NCI-H2107 treated with DMSO at 0.1 percent for 48 hours (cell line): ENCODE measurements at regions not wholly inside any gene's neighbourhood (a gene's known extent, or its start where the extent isn't known, plus 50 kb on each side); places are given as distances from the start of the nearest gene placed in this dataset.

Source experiments
- DNase-seq: peaks from one replicate; lab custom pipeline; 2025; ENCODE audit not compliant: unreplicated experiment; lab: John Stamatoyannopoulos, UW

DNA sequence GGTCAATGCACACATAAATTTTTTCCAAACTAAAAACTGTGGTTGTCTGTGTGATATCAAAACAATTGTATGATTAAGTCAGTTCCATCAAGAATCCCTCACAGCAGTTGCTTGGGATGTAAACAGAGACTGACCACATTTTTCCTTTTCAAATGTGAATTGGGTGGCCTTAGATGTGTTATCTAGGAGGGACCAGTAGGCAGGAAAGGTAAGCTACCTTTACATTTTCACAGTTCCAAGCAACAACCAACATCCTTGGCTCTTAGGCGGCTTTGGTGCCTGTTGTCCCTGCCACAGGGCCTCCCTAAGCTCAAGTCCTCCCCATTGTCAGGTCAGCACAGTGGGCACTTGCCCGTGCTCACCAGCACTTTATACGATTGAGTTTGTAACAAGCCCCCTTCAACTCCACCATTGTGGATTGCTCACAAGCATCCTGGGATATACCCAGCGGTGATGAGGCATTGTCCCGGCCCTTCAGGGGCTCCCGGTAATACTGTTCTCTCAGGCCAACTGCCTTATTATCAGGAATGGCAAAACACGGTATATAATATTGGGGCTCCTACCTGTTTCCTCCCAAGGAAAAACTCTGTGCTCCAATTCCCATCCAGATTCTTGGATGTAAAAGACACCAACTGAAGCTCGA lies 114.9 kb upstream of the ANKRD1 start:
- DNase-seq = no peak

DNA sequence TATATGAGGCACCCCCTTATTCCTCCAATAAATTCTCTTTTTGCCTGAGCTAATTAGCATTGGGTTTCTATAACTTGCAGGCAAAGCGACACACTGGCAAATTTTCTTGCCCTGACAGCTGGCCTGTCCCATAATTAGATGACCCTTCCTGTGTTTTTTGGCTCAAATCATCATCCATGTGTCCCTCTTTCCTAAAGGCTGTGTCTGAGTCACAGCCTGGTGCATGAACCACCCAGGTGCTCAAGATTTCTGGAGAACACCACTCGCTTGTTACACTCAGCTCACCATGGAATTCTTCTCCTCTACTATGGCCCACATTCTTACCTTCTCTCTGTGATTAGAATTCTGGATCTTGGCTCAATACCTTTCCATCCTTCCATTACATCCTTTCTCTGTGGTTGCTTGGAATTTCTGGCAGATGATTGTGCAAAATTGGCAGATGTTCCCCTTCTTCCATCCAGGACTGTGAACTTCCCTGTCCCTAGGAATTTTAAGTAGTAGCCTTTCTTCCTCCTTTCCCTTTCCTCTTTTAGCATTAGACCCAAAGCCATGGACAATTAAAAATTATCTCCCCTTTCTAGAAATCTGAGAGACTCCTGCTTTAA lies 116.0 kb upstream of the ANKRD1 start:
- DNase-seq = no peak

DNA sequence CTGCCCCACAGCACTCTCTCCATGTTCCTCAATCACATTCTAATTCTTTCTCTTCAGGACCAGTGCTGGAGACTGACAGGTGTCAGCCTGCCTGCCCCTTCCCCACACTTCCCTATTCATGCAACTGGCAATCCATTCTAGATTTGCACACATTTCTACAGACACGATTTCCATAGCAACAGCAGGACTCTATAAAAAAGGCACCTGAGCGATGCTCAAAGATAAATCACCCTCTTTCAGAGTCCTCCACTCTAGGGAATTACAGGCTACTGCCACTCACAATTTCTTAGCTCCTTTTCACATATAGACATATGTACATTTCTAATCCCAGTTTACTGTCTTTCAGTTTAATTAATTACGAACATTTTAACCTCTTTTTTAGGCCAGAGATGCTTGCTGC lies 118.1 kb upstream of the ANKRD1 start:
- no peak for DNase-seq

DNA sequence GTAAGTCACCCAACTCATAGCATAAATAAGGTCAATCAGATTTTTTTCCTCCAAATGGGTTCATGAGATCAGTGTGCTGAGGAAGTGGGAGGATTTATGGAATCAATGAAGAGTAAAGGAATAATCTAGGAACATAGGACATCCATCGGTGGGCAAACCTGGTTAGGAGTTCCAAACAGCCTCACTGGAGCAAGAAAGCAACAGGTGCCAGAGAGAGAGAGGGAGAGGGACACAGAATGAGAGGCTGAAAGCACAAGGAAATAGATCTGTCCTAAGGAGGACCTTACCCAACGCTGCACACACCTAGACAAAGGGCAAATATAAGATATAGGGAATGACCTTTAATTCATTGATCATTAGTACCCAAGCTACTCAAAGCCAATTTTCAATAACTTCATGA lies 119.5 kb upstream of the ANKRD1 start:
- no peak for DNase-seq

DNA sequence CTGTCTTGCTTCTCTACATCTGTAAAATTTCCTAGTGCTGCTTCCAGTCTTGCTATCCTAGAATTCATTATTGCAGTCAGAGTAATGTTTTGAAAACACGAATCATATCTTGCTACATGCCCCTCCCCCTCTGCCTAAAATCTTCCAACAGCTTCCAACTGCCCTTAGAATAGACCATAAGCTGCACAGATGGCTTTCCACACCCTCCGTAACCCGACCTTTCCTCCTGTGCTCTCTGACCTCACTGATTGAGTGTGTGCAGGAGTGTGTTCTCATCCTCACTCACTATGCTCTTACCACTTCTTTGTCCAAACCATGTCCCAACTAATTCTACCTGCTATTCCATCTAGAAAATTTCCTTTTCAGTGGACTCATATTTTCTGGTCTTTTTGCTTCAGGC lies 121.2 kb upstream of the ANKRD1 start:
- no peak for DNase-seq

DNA sequence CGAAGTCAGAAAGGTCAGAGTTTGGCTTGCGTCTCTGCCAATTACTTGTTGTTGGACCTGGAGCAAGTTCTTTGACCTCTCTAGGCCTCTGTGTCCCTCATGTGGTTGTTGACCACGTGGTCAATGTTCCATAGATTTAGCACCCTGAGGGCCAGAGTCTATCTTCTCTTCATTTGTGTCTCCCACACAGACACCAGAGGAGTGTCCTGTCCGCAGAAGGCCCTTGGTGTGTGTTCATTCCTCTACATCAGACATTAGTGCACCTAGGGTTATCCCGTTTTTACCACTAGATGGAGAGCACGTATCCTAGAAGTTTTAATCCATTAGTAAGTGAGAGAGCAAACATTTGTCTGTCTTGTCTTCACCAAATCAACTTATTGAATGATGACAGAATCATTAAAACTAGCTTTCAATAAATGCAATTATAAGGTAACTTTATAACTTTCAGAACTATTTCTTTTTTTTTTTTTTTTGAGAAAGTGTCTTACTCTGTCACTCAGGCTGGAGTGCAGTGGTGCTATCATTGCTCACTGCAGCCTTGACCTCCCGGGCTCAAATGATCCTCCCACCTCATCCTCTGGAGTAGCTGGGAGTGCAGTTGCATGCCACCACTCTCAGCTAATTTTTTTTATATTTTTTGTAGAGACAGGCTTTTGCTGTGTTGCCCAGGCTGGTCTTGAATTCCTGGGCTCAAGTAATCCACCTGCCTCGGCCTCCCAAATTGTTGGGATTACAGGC lies 122.5 kb upstream of the ANKRD1 start:
- peak; percentile 7 for DNase-seq

DNA sequence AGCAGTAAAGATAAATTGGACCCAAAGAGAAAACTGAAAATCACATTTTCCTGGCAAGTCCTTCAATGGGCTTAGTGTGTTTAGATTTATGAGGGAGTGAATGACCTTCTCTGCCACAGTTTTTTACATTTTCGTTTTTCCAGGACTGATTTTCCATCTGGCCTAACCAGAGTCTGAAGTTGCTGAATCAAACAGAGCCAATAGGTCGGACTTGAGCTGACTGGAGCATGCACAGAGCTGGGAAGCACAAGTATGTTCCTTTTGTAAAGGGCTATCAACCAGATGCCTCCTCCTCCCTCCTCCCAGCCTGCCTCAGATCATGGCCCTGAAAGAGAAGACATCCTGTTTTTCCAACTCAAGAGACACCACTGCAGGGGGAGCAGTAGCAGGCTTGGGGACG lies 126.0 kb upstream of the ANKRD1 start:
- no peak for DNase-seq

DNA sequence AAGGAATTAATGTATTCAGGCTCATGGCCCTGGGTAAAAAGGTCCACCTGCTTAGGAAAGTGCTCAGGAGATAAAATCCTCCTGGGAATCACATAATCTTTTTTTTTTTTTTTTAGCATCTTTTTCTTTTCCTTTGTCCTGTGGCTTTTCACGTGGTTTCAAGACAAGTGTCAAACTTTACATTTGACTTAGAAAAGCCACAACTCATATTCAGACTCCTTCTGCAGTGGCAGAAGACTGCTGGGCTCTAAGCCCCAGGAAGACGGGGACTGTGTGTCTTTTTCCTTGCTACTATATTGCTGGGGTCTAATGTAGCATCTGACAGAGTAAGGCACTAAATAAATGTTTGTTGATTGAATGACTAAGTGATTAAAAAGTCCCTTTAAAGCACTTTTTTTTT lies 127.5 kb upstream of the ANKRD1 start:
- DNase-seq = no peak

DNA sequence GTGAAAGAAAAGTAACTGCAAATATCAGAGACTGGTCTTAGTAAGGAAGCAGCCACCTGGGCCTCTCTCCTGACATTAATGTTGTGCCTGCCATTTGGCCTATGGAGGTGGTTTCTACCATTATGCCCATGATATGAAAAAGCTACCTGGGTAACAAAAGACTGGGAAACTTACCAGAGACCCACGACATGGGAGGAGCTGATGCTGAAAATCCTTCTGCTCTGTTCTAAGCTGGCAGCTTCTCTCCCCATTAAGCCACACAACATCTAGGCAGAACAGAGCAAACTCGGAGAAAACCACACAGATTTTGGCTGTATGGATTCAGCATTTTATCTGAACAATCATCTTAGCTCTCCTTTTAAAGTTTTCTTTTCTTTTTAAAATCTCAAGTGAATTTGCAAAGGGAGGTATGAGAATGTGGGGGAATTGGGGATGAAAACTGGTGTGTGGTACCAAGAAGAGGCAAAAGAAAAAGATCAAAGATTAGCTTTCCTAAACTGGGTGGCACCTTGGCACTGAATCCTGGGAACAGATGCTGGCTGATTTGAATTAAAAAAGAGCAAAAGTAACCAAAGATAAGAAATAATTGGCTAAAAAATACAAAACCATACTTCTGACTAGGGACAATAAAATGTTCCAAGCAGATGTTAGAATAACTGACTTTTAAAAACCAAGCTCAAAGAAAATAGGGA lies 128.6 kb upstream of the ANKRD1 start:
- no peak for DNase-seq

DNA sequence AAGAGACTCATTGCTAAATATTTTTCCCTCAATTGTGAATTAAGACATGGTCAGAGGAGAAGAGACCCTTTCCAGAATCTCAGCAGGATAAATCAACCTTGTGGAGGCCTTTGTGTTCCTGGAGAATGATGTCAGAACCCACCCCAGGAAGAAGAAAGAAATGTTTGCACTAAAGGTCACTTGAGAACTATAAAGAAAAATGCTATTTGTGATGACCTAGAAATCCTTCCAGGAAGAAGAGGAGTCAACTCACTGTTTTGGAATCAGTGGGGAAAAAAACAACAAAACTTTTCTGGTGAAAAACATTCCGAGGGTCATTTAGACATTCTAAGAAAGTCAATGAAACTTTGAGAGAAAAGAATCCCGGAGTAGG lies 129.1 kb upstream of the ANKRD1 start:
- no peak for DNase-seq

DNA sequence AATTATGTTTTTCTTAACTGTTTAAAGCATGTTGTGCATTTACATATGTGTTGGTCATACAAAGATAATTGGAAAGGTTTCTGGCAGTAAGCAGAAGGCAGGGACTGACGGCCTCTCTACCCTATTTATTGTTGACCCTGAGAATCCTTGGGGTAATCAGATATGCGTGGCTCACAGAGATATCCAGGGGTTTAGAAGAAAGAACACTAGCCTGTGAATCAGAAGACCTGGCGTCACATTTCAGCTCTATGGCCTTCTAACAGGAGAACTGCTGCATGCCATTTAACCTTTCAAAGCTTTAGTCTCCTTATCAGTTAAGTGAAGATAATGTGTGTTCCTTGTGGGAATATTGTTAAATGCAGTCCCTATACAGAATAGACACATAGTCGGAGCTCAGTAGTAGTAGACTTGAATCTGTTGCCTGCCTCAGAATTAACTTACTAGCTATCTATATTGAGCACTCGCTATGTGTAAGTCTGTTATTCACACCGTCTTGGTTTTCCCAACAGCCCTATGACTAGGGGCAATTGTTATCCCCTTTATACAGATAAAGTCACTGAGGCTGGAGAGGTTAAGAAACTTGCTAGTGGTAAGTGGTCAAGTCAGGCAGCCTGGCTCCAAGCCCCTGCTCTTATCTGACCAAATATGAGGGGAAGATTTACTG lies 129.6 kb upstream of the ANKRD1 start:
- DNase-seq = no peak

DNA sequence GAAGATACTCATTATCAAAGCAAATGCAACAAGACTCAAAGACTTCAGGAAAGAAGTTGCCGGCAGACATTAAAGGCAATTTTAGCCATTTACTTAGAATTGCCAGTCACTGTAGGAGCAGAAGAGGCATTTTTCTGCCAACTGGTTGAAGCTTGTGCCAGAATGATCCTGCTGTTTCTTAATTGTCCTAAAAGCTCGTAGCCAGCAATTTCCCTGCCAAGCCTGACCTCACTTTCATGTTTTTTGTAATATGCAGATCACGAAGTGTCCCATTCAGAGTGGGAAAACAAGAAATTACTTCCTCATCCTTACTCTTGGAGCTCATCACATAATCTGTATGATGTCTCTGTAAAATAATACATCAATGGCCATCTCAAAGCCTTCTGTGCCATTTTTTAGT lies 130.9 kb upstream of the ANKRD1 start:
- no peak for DNase-seq

DNA sequence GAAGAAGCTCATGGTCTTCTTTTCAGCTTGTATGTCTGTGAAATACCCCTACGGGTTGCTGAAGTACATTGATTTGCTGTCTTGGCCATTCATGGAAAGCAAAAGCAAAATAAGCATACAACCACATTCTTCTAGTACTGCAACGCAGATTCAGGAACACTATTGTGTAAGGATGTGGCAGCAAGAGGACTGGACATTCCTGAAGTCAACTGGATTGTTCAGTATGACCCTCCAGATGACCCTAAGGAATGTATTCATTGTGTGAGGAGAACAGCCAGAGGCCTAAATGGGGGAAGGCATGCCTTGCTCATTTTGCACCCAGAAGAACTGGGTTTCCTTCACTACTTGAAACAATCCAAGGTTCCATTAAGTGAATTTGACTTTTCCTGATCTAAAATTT lies 133.4 kb upstream of the ANKRD1 start:
- no peak for DNase-seq

DNA sequence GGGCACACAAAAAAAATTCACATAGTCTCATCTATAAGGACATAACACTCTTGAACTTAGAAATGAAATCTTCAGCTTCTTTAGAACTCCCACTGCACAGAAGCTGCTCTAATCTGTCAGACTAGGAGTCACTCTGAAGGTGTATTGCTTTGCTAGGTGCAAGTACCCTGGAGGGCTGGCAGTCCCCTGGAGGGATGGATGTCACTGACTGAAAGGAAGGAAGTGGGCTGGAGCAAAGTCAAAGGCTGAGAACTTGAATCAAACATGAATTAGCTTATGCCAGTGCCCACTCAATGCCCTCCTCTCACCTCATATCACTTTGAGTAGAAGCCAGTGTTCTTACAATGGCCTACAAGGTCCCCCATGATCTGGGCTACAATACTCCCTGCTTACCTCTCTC lies 140.3 kb upstream of the ANKRD1 start:
- DNase-seq = no peak

DNA sequence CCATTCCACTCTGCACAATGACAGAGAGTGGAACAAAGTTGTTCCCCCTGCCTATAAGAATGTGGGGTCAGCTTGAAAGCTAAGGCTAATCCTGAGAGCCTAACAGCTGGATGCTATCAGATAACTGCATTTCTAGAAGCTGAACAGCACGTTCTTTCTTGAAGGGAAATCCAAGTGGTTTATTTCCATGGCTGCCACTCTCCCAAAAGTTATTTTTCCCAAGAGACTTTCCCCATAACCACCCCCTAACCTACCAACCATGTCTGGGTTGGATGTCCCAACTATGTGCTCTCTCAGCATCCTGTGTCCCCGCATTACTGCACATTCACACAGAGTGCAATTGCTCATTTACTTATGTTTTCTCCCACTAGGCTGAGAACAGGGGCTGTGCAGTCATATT lies 140.7 kb upstream of the ANKRD1 start:
- DNase-seq = no peak

DNA sequence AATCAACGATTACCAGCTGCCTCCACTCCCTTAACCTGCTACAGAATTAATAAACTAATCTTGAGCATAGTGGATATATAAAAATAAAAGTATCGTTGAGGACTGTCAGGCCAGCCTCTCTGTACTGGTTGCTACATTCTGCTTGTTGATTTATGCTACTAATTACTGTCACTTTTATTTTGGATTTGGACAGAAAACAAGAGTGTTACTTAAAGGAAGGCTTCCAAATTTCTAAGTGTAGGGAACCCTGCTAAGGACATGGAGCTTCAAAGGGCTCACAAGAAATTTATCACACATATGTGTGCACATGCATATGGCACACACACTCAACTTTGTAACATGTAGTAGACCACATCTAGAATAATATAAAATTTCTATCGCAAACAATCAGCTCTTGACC lies 141.2 kb upstream of the ANKRD1 start:
- DNase-seq = no peak

DNA sequence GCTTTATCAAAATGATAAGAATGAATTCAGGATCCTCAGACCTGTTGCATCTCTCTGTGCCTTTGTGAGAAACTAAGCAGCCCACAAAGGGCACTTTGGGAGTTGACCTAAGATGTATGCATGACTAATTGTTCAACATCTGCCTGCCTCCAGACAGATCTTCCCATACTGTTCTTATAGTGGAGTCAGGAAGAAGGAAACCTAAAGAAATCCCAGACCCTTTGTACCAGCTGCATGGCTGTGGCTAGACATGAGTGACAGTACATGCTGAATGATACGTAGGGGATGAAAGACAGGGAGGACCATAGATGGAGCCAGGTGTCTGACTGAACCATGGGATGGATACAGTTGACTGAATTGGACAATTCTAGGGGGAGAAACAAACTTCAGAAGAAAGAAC lies 148.7 kb upstream of the PCGF5 start:
- no peak for DNase-seq

DNA sequence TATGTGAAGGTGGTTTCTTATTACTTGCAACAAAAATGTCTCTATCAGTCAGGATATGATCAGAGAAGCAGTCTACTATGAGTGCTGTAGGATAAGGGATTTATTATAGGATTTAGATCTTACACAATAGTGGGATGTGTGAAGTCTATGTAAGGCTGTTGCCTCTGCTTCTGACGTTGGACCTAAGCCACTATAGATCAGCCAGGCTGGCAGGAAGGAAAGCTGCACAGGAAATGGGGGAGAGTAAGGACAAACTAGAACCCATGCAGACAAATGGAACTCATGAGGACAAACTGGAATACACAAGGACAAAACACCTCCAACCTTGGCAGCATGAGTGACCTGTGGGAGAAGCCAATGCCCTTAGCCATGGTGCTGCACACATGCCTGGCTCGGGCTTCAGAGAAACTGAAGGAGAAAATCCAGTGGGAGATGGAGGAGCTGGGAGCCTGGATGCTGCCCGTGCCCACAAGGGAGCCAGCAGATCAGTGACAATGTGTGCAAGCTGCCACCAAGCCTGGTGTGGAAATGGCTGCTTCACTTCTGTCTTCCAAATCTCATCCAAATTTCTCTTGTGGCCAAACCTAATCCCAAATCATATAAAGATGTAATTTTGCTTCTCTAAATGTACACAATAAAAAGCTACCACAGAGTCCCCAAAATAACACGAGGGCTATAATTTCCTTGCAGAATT lies 147.0 kb upstream of the PCGF5 start:
- no peak for DNase-seq

DNA sequence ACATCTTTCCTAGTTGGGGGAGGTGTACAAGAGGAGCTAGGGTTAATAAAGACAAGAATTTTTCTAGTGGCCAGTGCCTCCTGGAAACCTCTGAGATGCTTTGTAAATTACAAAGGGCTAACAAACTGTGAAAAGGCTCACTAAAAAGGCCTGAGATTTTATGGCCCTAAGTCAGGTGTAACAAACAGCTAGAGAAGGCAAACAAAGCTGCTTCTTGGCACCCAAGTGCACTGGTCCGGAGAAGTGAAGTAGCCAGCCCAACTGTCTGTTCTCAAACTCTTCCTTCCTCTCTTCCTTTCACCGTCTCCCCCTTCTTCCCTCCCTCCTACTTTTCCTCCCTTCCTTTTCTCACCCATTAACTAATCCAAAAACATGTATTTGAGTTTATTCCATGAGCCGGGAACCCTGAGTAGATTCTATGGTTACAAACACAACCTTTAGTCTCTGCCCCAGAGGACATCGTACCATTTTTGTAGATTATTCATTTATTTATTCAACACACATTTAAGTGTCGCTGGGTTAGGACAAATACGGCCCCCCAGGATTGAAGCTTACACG lies 143.4 kb upstream of the PCGF5 start:
- DNase-seq = no peak

DNA sequence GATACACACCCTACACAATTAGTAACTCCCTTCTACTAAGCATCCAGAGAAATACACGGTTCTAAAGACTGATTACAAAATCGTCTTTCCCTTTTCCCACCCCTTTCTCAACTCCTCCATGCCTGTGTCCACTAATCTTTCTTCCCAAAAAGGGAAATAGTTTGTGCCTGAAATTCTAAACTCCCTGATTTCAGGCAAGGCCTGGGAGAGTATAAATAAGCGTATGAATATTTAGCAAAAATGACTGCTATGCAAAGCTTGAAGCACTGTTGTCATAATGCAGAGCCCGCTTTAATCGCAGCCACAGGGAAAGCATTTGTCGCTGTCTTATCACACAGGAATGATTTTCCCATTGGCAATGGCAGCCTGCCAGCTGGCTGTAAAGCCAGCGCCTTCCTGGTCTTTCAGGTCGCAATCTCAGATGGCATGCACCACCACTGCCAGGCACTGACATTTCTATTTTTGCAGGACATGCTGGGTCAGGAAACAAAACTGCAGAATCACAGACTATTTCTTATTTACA lies 142.9 kb upstream of the PCGF5 start:
- DNase-seq = peak; percentile 7
